ENCODE measurements at regions not wholly inside any gene's neighbourhood (a gene's known extent, or its start where the extent isn't known, plus 50 kb on each side); places are given as distances from the start of the nearest gene placed in this dataset.
"Not testable (repeated sequence)": the region's sequence is repeated elsewhere in the genome, so short reads cannot be mapped to it uniquely, and the experiment has no call there.

- DNase-seq: no peak
These were observed 255.2 kb downstream of the ACKR3 start for GRCh38 chr2:236824836-236825235.

GRCh38 chr2:236825989-236826510 is 256.4 kb downstream of the ACKR3 start:
- no peak for DNase-seq

GRCh38 chr2:236826606-236827156 is 257.1 kb downstream of the ACKR3 start:
- no peak for DNase-seq

GRCh38 chr2:236827997-236828396 is 257.7 kb upstream of the COPS8 start:
- DNase-seq: no peak

GRCh38 chr2:236828820-236829219 is 256.9 kb upstream of the COPS8 start:
- DNase-seq: no peak

GRCh38 chr2:236830926-236831325 is 254.8 kb upstream of the COPS8 start:
- DNase-seq: no peak

- no peak for DNase-seq
These were observed 254.0 kb upstream of the COPS8 start for GRCh38 chr2:236831698-236832097.

GRCh38 chr2:236833501-236834073 is 252.1 kb upstream of the COPS8 start:
- no peak for DNase-seq

- DNase-seq: no peak
These were observed 251.4 kb upstream of the COPS8 start for GRCh38 chr2:236834284-236834683.

- no peak for DNase-seq
These were observed 250.2 kb upstream of the COPS8 start for GRCh38 chr2:236835307-236836024.

GRCh38 chr2:236836028-236836427 is 249.7 kb upstream of the COPS8 start:
- not testable (repeated sequence) for DNase-seq

GRCh38 chr2:236840215-236840614 is 245.5 kb upstream of the COPS8 start:
- no peak for DNase-seq

- DNase-seq: no peak
These were observed 244.8 kb upstream of the COPS8 start for GRCh38 chr2:236840857-236841256.

- no peak for DNase-seq
These were observed 244.3 kb upstream of the COPS8 start for GRCh38 chr2:236841389-236841788.

GRCh38 chr2:236843161-236843968 is 242.3 kb upstream of the COPS8 start:
- no peak for DNase-seq

GRCh38 chr2:236844711-236845110 is 241.0 kb upstream of the COPS8 start:
- DNase-seq: no peak

GRCh38 chr2:236847023-236847422 is 238.7 kb upstream of the COPS8 start:
- DNase-seq: no peak

- no peak for DNase-seq
These were observed 238.0 kb upstream of the COPS8 start for GRCh38 chr2:236847538-236848263.

GRCh38 chr2:236848501-236848900 is 237.2 kb upstream of the COPS8 start:
- peak in 1 of 51 donors; percentile 11 for DNase-seq

- no peak for DNase-seq
These were observed 236.2 kb upstream of the COPS8 start for GRCh38 chr2:236849508-236849907.

- no peak for DNase-seq
These were observed 235.7 kb upstream of the COPS8 start for GRCh38 chr2:236849940-236850339.

Data from hypothalamus (tissue), 51 donors.